VCaP (cell line): ENCODE measurements at regions not wholly inside any gene's neighbourhood (a gene's known extent, or its start where the extent isn't known, plus 50 kb on each side); places are given as distances from the start of the nearest gene placed in this dataset.

Experiments
- H3K27ac ChIP-seq: fragments of 450-650 bp; 2 replicates; pipeline ENCODE4 v1.5.1; 2017
- CTCF ChIP-seq: fragments of 450-650 bp; conservative IDR thresholded peaks from 2 replicates; pipeline ENCODE4 v1.5.1; 2017; ENCODE audit warnings: mild to moderate bottlenecking, moderate library complexity

GRCh38 chr9:79120533-79120932, 451.2 kb upstream of the TLE4 start:
- TF ChIP-seq CTCF: no peak
- H3K27ac ChIP-seq: no peak overlapping the region

GRCh38 chr9:79120941-79121340, 450.8 kb upstream of the TLE4 start:
- no peak overlapping the region for H3K27ac ChIP-seq
- TF ChIP-seq CTCF: no peak

GRCh38 chr9:79123415-79123814, 448.4 kb upstream of the TLE4 start:
- no peak for TF ChIP-seq CTCF
- no peak overlapping the region for H3K27ac ChIP-seq

GRCh38 chr9:79127661-79128060, 444.1 kb upstream of the TLE4 start:
- no peak overlapping the region for H3K27ac ChIP-seq
- no peak for TF ChIP-seq CTCF

GRCh38 chr9:79129865-79130480, 441.8 kb upstream of the TLE4 start:
- no peak overlapping the region for H3K27ac ChIP-seq
- TF ChIP-seq CTCF: peak; percentile 95

- no peak overlapping the region for H3K27ac ChIP-seq
- no peak for TF ChIP-seq CTCF
Measured at GRCh38 chr9:79131246-79131774, 440.5 kb upstream of the TLE4 start.

- H3K27ac ChIP-seq: no peak overlapping the region
- TF ChIP-seq CTCF: no peak
Measured at GRCh38 chr9:79131824-79132377, 439.9 kb upstream of the TLE4 start.
